NCI-H2029 (cell line): ENCODE measurements at regions not wholly inside any gene's neighbourhood (a gene's known extent, or its start where the extent isn't known, plus 50 kb on each side); places are given as distances from the start of the nearest gene placed in this dataset.
A peak's percentile ranks its signal among the peaks of the same experiment; 100 is the strongest.

Experiments
- DNase-seq: peaks from one replicate; lab custom pipeline; 2025; lab: John Stamatoyannopoulos, UW

DNA sequence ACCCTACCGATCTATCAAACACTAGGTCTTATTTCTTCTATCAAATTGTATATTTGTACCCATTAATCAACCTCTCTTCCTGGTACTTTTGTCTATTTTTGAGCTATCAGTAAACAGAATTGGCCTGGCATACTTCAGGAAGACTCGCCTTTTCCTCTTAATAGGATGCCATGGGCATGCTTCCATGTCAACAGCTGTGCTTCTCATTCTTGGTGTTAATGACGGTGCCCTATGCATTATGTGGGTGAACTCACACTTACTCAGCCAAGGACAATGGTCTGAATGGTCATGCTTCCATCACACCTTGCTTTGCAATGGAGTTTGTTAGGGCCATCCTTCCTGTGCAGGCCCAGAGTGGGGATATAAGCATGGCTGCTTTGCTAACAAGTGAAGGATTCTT lies 521.8 kb downstream of the MIAT start:
- no peak for DNase-seq

- DNase-seq: no peak
Measured at GRCh38 chr22:27181537-27181936, 524.1 kb downstream of the MIAT start.

- DNase-seq: no peak
Measured at GRCh38 chr22:27183474-27183873, 526.1 kb downstream of the MIAT start.

GRCh38 chr22:27185099-27185709 lies 527.8 kb downstream of the MIAT start:
- DNase-seq: no peak

- DNase-seq: no peak
Measured at GRCh38 chr22:27185760-27186302, 528.4 kb downstream of the MIAT start.

DNA sequence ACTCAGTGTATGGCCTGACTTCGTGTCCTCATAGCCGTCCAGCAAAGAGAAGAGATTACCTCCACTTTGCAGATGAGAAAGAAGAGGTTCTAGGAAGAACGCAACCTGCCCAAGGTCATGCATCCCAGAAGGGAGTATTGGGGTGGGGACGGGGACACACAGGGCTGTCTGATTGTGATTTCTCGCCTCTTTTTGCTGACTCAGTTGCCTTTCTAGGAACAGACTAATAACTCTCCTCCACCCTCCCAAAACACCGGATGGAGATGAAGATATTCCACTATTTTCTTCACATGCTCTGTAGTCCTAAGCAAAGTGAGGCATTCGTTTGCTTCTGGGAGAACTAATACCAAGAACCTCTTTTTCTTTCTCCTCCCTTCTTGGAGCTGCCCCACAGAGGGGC lies 529.3 kb downstream of the MIAT start:
- DNase-seq: no peak

- DNase-seq: no peak
Measured at GRCh38 chr22:27192135-27192829, 534.9 kb downstream of the MIAT start.

GRCh38 chr22:27193215-27193614 lies 535.8 kb downstream of the MIAT start:
- DNase-seq: no peak

DNA sequence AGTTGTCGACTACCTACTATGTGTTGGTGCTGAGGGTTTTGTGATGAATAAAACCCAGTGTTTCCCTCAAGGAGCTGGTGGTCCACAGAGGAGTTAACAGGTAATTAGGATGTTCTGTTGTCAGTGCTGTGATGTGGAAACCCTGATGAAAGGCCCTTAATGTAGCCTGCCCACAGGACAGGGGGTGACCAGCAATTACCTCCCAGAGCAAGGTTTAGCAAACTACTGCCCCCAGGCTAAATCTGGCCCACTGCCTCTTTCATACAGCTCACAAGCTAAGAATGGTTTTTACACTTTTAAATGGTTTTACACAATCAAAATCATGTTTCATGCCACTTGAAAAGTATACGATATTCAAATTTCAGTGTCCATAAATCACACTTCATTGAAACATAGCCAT lies 536.2 kb downstream of the MIAT start:
- DNase-seq: no peak

- DNase-seq: no peak
Measured at GRCh38 chr22:27194096-27194748, 536.8 kb downstream of the MIAT start.

- peak; percentile 51 for DNase-seq
Measured at GRCh38 chr22:27195094-27195493, 537.7 kb downstream of the MIAT start.

- DNase-seq: no peak
Measured at GRCh38 chr22:27195494-27195893, 538.1 kb downstream of the MIAT start.

DNA sequence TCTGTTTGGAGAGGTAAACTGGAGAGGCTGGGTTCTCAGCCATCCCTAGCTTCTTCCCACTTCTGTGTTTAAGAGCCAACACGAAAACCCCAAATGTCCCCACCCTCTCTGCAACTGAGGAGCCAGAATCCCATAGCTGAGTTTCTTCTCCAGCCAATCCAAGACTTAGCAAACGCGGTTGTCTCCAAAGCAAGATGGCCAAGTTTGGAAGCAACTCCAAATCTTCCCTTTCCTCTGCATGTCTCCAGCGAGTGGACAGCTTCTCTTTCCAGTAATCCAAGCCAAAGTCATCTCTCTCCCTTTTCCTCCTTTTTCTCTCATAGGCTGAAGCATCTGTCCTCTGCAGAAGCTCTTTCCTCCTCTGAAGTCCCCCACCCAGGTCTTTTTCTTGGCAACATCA lies 539.2 kb downstream of the MIAT start:
- DNase-seq: no peak

DNA sequence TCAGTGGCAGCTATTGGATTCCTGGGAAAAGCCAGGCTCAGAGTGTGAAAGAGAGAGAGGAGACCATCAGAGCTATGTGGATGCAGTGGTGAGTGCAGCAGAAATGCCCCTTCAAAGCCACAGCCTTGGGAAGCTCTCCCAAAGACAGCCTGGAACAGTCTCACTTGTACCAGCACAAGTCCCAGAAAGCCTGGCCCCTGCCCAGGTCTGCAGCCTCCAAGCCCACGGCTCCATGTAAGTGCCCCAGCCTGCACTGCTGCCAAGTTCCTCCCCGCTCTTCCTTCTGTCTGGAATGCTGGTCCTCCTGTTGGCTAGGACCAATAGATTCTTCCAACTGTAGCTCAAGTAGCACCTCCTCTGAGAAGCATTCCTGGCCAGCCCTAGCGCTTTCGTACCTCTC lies 539.7 kb downstream of the MIAT start:
- DNase-seq: peak; percentile 88

DNA sequence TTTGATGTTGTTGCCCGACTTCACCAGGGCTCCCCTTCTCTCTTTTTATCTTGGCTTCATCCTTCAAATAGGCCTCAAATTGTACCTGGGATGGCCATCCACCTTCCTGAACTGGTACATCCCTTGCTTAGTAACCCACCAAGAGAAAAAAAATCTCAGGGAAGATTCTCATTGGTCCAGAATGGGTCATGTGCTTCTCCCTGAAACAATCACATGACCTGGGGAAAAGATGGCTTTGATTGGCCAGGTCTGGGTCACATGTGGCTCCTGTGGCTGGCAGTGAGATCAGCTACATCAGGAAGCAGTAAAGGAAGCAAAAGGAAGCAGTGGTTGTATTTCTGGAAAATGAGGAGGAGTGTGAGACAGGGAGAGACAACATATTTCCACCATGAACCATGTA lies 540.2 kb downstream of the MIAT start:
- DNase-seq: peak; percentile 17

- DNase-seq: no peak
Measured at GRCh38 chr22:27198518-27199035, 541.2 kb downstream of the MIAT start.

DNA sequence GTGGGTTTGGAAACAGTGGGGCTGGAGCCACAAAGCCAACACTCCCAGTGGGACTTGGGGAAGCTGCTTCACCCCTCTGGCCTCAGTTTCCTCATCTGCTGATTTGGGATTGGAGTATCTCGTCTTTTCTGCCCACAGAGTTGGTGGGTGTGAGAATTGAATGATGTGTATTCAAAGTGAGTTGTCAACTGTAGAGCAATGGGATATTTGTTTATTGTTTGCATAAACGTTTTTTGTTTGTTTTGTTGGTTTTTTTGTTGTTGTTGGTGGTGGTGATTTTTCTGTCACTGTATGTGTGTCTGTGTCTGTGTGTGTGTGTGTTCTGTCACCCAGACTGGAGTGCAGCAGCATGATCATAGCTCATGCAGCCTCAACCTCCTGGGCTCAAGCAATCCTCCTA lies 542.0 kb downstream of the MIAT start:
- DNase-seq: no peak

DNA sequence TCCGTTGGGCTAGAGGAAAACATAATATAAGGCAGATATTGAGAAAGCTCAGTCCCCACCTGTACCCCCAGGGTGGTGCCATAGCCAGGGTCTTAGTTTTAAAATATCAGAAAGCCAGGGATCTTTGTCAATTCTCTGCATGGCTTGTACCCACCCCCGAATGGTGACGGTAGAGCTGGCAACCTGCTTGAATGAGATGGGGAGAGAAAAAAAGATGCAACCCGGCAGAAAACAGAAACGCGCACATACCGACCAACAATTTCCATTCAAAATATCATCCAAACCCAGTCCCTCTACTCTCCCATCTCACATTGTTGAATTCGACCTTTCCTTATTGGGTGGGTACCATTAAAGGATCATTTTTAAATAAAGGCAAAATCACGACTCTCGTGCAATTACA lies 543.9 kb downstream of the MIAT start:
- DNase-seq: no peak

DNA sequence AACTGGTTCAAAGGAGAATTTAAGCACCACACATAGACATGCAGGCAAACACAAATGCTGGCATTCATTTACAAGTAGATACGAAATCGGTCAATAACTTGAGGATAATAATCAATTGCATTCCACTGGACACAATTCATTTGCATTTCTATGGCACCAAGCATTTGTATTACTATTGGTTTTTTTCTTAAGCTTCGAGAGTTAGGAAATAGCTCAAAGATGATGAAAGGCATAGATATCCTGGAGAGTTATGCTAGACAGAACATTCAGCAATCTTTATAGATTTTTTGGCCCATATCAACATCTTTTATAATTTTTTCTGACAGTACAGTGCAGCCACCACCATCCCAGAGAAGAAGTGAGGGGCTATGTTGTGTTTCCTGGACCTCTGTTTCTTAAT lies 544.4 kb downstream of the MIAT start:
- DNase-seq: no peak

DNA sequence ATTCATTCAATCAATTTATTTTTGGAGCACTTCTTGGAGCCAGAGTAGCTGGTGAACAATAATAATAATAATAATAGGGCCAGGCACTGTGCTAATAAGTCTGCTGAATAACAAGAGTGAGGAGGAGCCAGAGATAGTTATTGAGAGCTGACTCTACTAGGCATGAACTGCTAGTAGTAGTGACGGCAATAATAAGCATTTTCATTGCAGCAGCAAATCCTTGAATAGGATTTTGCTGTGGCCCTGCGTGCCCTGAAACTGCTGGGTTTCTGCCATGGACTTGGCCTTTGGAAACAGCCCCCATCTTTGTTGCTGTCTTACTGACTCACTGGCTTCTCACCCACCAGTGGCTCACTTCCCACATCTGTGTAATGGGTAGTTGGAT lies 545.9 kb downstream of the MIAT start:
- DNase-seq: no peak

DNA sequence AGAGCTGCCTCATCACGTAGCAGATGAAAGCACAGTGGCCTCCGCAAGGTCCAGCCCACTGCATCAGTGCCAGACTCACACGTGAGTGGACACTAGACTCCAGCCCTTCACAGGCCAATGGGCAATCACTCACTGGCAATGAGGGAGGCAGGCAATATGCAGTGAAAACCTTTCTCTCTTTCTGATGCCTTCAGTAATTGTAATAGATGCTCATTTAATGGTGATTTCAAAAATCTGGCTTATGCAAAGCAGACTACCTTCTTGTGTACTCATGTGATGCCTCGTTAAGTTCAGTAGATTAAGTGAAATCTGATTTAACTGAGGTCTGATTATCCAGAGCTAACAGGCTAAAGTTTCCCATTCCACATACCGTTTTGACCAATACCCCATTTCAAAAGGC lies 546.9 kb downstream of the MIAT start:
- DNase-seq: no peak

GRCh38 chr22:27204817-27205216 lies 547.4 kb downstream of the MIAT start:
- no peak for DNase-seq
